IMR-90 (cell line): ENCODE measurements at regions not wholly inside any gene's neighbourhood (a gene's known extent, or its start where the extent isn't known, plus 50 kb on each side); places are given as distances from the start of the nearest gene placed in this dataset.

Source experiments
- CEBPB ChIP-seq: IDR thresholded peaks from 2 replicates; pipeline ENCODE4 v1.6.1; 2012; ENCODE audit warnings: low read depth, low read length, improper control_type of control experiment
- CTCF ChIP-seq: conservative IDR thresholded peaks from 2 replicates; pipeline ENCODE4 v1.5.1; 2012; ENCODE audit warnings: mild to moderate bottlenecking, low read depth, low read length, improper control_type of control experiment
- FOS ChIP-seq: fragments of 150-350 bp; IDR thresholded peaks from 2 replicates; pipeline ENCODE4 v1.6.1; 2016; ENCODE audit warnings: low read depth, low read length
- POLR2A ChIP-seq: IDR thresholded peaks from 2 replicates; pipeline ENCODE4 v1.6.1; 2012; ENCODE audit warnings: mild to moderate bottlenecking, low read depth, low read length
- RCOR1 ChIP-seq: IDR thresholded peaks from 2 replicates; pipeline ENCODE4 v1.6.1; 2012; ENCODE audit warnings: mild to moderate bottlenecking, low read length, improper control_type of control experiment; ENCODE audit not compliant: insufficient replicate concordance

GRCh38 chr4:57234252-57234775, 124.1 kb upstream of the IGFBP7 start:
- TF ChIP-seq RCOR1 (no peak), FOS (no peak), CTCF (no peak), CEBPB (no peak), POLR2A (no peak)
